HEK293 (cell line): ENCODE measurements at regions not wholly inside any gene's neighbourhood (a gene's known extent, or its start where the extent isn't known, plus 50 kb on each side); places are given as distances from the start of the nearest gene placed in this dataset.
A peak's percentile ranks its signal among the peaks of the same experiment; 100 is the strongest.

Experiments used
- CTCF ChIA-PET: fragments of 350-600 bp; formaldehyde crosslinking; extraction: SDS; loops from one replicate; lab custom pipeline; 2021; ENCODE audit warnings: antibody characterized with exemption; lab: Yijun Ruan, JAX
- POLR2A ChIA-PET: fragments of 300-600 bp; formaldehyde crosslinking; extraction: SDS; loops from one replicate; lab custom pipeline; 2020; ENCODE audit warnings: antibody characterized with exemption, inconsistent platforms; lab: Yijun Ruan, JAX
- H3K27ac ChIP-seq: fragments of 200-500 bp; sonication (Bioruptor generic); 2 replicates; pipeline ENCODE4 v1.5.1; 2014; ENCODE audit warnings: low read depth, low read length, control low read depth, inconsistent platforms; ENCODE audit errors: extremely low read depth
- H3K36me3 ChIP-seq, 2 experiments: fragments of 200-500 bp in 1 of 2; sonication (Bioruptor generic) in 1 of 2; 1 replicate in 1 of 2; 2 replicates in 1 of 2; pipeline ENCODE4 v1.5.1; 2014 to 2017; ENCODE audit warnings: inconsistent platforms in 2 of 2, low read length in 2 of 2; ENCODE audit not compliant: control insufficient read depth in 2 of 2, insufficient read depth in 1 of 2
- H3K4me1 ChIP-seq: fragments of 200-500 bp; sonication (Bioruptor generic); 2 replicates; pipeline ENCODE4 v1.5.1; 2014; ENCODE audit warnings: mild to moderate bottlenecking, low read length, inconsistent platforms; ENCODE audit not compliant: control insufficient read depth, insufficient read depth
- H3K4me3 ChIP-seq: 2 replicates; pipeline ENCODE4 v1.5.1; 2011; ENCODE audit warnings: low read depth, mild to moderate bottlenecking, control low read depth, low read length, moderate library complexity
- H3K9me3 ChIP-seq: fragments of 200-500 bp; sonication (Bioruptor generic); 2 replicates; pipeline ENCODE4 v1.5.1; 2014; ENCODE audit warnings: low read depth, low read length, inconsistent platforms; ENCODE audit not compliant: control insufficient read depth, insufficient read depth
- SCRT1 ChIP-seq: fragments of 450-650 bp; formaldehyde crosslinking; IDR thresholded peaks from 2 replicates; pipeline ENCODE4 v1.5.1; 2016; ENCODE audit warnings: missing biosample characterization, missing genetic modification characterization, borderline replicate concordance
- ZBTB7A ChIP-seq: fragments of 450-650 bp; formaldehyde crosslinking; IDR thresholded peaks from 2 replicates; pipeline ENCODE4 v1.5.1; 2016; ENCODE audit warnings: low read depth, missing biosample characterization, missing genetic modification characterization
- ZFP37 ChIP-seq: fragments of 450-650 bp; formaldehyde crosslinking; IDR thresholded peaks from 2 replicates; pipeline ENCODE4 v1.5.1; 2016; ENCODE audit warnings: missing biosample characterization, missing genetic modification characterization
- ZNF112 ChIP-seq: fragments of 450-650 bp; formaldehyde crosslinking; IDR thresholded peaks from 2 replicates; pipeline ENCODE4 v1.5.0; 2017; ENCODE audit warnings: missing biosample characterization, missing genetic modification characterization
- ZNF146 ChIP-seq: fragments of 450-650 bp; formaldehyde crosslinking; IDR thresholded peaks from 2 replicates; pipeline ENCODE4 v1.5.1; 2016; ENCODE audit warnings: missing biosample characterization, missing genetic modification characterization
- ZNF37A ChIP-seq: fragments of 450-650 bp; IDR thresholded peaks from 2 replicates; pipeline ENCODE4 v1.5.1; 2018; ENCODE audit warnings: missing biosample characterization, missing genetic modification characterization
- ZNF404 ChIP-seq: fragments of 450-650 bp; formaldehyde crosslinking; IDR thresholded peaks from 2 replicates; pipeline ENCODE4 v1.5.1; 2017; ENCODE audit warnings: missing biosample characterization, missing genetic modification characterization
- ZNF473 ChIP-seq: fragments of 450-650 bp; formaldehyde crosslinking; IDR thresholded peaks from 2 replicates; pipeline ENCODE4 v1.5.1; 2017; ENCODE audit warnings: missing biosample characterization, missing genetic modification characterization
- ZNF658 ChIP-seq: fragments of 450-650 bp; formaldehyde crosslinking; IDR thresholded peaks from 2 replicates; pipeline ENCODE4; 2016; ENCODE audit warnings: missing biosample characterization, missing genetic modification characterization
- TF ChIP-seq, protein P1 (sequence below): fragments of 450-650 bp; formaldehyde crosslinking; IDR thresholded peaks from 2 replicates; pipeline ENCODE4 v1.5.1; 2017; ENCODE audit warnings: missing biosample characterization, missing genetic modification characterization
- TF ChIP-seq, protein P2 (sequence below): fragments of 450-650 bp; formaldehyde crosslinking; IDR thresholded peaks from 2 replicates; pipeline ENCODE4 v1.5.1; 2016; ENCODE audit warnings: missing biosample characterization, missing genetic modification characterization, borderline replicate concordance
- TF ChIP-seq, protein P3 (sequence below): fragments of 450-650 bp; formaldehyde crosslinking; conservative IDR thresholded peaks from 2 replicates; pipeline ENCODE4 v1.5.1; 2016; ENCODE audit warnings: low read depth, missing biosample characterization, missing genetic modification characterization
- TF ChIP-seq, protein P4 (sequence below): fragments of 450-650 bp; formaldehyde crosslinking; IDR thresholded peaks from 2 replicates; pipeline ENCODE4 v1.5.1; 2016; ENCODE audit warnings: missing biosample characterization, missing genetic modification characterization, borderline replicate concordance

DNA sequence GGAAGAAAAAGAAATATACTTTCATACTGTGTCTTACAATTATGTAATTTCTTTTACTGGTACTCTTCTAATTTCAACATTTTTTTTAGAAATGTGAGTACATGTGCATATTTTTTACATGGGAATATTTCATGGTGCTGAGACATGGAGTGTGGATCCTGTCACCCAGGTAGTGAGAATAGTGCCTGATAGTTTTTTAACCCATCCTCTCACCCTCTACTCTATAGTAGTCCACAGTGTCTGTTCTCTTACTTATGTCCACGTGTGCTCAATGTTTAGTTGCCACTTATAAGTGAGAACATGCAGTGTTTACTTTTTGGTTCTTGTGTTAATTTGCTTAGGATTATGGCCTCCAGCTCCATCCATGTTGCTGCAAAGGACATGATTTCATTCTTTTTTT is 548.8 kb downstream of the AACS start:
- H3K36me3 ChIP-seq: no peaks in the 10 kb centered on the region
- no peak overlapping the region for H3K27ac ChIP-seq
- POLR2A ChIA-PET: no interaction called here
- no peak overlapping the region for H3K4me3 ChIP-seq
- H3K4me1 ChIP-seq: no peaks in the 10 kb centered on the region
- H3K9me3 ChIP-seq: no peaks in the 10 kb centered on the region
- CTCF ChIA-PET: no interaction called here
- TF ChIP-seq ZNF112 (tag by site-specific recombination) (no peak), ZNF146 (tag by site-specific recombination) (0 out of 2 replicates have a peak, but pooled peaks have one; percentile 24)

DNA sequence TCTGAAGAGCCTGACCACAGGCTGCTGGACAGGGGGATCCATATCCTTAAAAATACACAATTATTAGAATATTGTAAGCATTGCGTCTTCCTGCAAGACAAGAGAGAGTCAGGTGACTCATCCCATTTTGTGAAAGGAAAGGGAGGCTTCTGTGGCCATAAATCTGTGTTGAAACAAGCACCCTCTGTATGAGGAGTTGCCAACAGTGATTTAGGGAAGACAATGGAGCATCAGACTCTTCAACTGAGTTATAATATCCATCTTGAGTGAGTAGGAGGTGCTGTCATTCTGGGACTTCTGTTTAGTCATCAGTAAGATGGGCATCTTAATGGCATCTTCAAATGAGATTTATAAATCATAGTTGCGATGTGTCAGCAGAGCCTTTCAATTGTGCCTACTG is 554.5 kb downstream of the AACS start:
- no peak overlapping the region for H3K4me3 ChIP-seq
- no peak overlapping the region for H3K27ac ChIP-seq
- no peaks in the 10 kb centered on the region for H3K4me1 ChIP-seq
- POLR2A ChIA-PET: no interaction called here
- no peaks in the 10 kb centered on the region for H3K36me3 ChIP-seq
- H3K9me3 ChIP-seq: no peaks in the 10 kb centered on the region
- TF ChIP-seq, protein P1, sequence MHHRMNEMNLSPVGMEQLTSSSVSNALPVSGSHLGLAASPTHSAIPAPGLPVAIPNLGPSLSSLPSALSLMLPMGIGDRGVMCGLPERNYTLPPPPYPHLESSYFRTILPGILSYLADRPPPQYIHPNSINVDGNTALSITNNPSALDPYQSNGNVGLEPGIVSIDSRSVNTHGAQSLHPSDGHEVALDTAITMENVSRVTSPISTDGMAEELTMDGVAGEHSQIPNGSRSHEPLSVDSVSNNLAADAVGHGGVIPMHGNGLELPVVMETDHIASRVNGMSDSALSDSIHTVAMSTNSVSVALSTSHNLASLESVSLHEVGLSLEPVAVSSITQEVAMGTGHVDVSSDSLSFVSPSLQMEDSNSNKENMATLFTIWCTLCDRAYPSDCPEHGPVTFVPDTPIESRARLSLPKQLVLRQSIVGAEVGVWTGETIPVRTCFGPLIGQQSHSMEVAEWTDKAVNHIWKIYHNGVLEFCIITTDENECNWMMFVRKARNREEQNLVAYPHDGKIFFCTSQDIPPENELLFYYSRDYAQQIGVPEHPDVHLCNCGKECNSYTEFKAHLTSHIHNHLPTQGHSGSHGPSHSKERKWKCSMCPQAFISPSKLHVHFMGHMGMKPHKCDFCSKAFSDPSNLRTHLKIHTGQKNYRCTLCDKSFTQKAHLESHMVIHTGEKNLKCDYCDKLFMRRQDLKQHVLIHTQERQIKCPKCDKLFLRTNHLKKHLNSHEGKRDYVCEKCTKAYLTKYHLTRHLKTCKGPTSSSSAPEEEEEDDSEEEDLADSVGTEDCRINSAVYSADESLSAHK: no peak
- TF ChIP-seq, protein P2, sequence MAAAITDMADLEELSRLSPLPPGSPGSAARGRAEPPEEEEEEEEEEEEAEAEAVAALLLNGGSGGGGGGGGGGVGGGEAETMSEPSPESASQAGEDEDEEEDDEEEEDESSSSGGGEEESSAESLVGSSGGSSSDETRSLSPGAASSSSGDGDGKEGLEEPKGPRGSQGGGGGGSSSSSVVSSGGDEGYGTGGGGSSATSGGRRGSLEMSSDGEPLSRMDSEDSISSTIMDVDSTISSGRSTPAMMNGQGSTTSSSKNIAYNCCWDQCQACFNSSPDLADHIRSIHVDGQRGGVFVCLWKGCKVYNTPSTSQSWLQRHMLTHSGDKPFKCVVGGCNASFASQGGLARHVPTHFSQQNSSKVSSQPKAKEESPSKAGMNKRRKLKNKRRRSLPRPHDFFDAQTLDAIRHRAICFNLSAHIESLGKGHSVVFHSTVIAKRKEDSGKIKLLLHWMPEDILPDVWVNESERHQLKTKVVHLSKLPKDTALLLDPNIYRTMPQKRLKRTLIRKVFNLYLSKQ (tag by site-specific recombination): no peak
- no peak for TF ChIP-seq SCRT1 (tag by site-specific recombination)
- TF ChIP-seq ZNF473: no peak
- TF ChIP-seq ZFP37: no peak
- no peak for TF ChIP-seq ZNF404 (tag by site-specific recombination)
- TF ChIP-seq, protein P3, sequence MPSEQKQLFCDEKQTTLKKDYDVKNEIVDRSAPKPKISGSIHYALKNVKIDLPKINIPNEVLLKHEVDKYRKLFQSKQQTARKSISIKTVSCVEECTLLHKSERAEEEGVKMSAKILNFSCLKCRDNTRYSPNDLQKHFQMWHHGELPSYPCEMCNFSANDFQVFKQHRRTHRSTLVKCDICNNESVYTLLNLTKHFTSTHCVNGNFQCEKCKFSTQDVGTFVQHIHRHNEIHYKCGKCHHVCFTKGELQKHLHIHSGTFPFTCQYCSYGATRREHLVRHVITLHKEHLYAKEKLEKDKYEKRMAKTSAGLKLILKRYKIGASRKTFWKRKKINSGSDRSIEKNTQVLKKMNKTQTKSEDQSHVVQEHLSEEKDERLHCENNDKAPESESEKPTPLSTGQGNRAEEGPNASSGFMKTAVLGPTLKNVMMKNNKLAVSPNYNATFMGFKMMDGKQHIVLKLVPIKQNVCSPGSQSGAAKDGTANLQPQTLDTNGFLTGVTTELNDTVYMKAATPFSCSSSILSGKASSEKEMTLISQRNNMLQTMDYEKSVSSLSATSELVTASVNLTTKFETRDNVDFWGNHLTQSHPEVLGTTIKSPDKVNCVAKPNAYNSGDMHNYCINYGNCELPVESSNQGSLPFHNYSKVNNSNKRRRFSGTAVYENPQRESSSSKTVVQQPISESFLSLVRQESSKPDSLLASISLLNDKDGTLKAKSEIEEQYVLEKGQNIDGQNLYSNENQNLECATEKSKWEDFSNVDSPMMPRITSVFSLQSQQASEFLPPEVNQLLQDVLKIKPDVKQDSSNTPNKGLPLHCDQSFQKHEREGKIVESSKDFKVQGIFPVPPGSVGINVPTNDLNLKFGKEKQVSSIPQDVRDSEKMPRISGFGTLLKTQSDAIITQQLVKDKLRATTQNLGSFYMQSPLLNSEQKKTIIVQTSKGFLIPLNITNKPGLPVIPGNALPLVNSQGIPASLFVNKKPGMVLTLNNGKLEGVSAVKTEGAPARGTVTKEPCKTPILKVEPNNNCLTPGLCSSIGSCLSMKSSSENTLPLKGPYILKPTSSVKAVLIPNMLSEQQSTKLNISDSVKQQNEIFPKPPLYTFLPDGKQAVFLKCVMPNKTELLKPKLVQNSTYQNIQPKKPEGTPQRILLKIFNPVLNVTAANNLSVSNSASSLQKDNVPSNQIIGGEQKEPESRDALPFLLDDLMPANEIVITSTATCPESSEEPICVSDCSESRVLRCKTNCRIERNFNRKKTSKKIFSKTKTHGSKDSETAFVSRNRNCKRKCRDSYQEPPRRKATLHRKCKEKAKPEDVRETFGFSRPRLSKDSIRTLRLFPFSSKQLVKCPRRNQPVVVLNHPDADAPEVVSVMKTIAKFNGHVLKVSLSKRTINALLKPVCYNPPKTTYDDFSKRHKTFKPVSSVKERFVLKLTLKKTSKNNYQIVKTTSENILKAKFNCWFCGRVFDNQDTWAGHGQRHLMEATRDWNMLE: no peak
- no peak for TF ChIP-seq ZBTB7A (tag by site-specific recombination)
- no peak for TF ChIP-seq ZNF37A (tag by site-specific recombination)
- TF ChIP-seq, protein P4, sequence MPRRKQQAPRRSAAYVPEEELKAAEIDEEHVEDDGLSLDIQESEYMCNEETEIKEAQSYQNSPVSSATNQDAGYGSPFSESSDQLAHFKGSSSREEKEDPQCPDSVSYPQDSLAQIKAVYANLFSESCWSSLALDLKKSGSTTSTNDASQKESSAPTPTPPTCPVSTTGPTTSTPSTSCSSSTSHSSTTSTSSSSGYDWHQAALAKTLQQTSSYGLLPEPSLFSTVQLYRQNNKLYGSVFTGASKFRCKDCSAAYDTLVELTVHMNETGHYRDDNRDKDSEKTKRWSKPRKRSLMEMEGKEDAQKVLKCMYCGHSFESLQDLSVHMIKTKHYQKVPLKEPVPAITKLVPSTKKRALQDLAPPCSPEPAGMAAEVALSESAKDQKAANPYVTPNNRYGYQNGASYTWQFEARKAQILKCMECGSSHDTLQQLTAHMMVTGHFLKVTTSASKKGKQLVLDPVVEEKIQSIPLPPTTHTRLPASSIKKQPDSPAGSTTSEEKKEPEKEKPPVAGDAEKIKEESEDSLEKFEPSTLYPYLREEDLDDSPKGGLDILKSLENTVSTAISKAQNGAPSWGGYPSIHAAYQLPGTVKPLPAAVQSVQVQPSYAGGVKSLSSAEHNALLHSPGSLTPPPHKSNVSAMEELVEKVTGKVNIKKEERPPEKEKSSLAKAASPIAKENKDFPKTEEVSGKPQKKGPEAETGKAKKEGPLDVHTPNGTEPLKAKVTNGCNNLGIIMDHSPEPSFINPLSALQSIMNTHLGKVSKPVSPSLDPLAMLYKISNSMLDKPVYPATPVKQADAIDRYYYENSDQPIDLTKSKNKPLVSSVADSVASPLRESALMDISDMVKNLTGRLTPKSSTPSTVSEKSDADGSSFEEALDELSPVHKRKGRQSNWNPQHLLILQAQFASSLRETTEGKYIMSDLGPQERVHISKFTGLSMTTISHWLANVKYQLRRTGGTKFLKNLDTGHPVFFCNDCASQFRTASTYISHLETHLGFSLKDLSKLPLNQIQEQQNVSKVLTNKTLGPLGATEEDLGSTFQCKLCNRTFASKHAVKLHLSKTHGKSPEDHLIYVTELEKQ (tag by site-specific recombination): no peak
- no peak for TF ChIP-seq ZNF658 (tag by site-specific recombination)
- CTCF ChIA-PET: no interaction called here
